ENCODE measurements at regions not wholly inside any gene's neighbourhood (a gene's known extent, or its start where the extent isn't known, plus 50 kb on each side); places are given as distances from the start of the nearest gene placed in this dataset.

GRCh38 chr7:121810831-121811672, 61.9 kb upstream of the PTPRZ1 start:
- Mint-ChIP-seq H3K4me1 (ENCODE audit: low read depth) (no peaks in the 10 kb centered on the region), H3K27ac (no peak overlapping the region), H3K4me3 (no peak overlapping the region), H3K36me3 (ENCODE audit: low read depth) (no peaks in the 10 kb centered on the region), H3K9me3 (peaks cover 7% of the 10 kb centered on the region), H3K27me3 (ENCODE audit: low read depth) (no peaks in the 10 kb centered on the region)
- DNase-seq (ENCODE audit: low spot score): no peak

- no peaks in the 10 kb centered on the region for H3K36me3 Mint-ChIP-seq (ENCODE audit: low read depth)
- H3K4me3 Mint-ChIP-seq: no peak overlapping the region
- no peaks in the 10 kb centered on the region for H3K27me3 Mint-ChIP-seq (ENCODE audit: low read depth)
- H3K4me1 Mint-ChIP-seq (ENCODE audit: low read depth): no peaks in the 10 kb centered on the region
- H3K9me3 Mint-ChIP-seq: peaks cover 7% of the 10 kb centered on the region
- no peak overlapping the region for H3K27ac Mint-ChIP-seq
- no peak for DNase-seq (ENCODE audit: low spot score)
These were observed 65.9 kb upstream of the PTPRZ1 start for GRCh38 chr7:121807078-121807477.

- no peaks in the 10 kb centered on the region for H3K4me1 Mint-ChIP-seq (ENCODE audit: low read depth)
- DNase-seq (ENCODE audit: low spot score): no peak
- no peak overlapping the region for H3K4me3 Mint-ChIP-seq
- no peaks in the 10 kb centered on the region for H3K27me3 Mint-ChIP-seq (ENCODE audit: low read depth)
- no peaks in the 10 kb centered on the region for H3K36me3 Mint-ChIP-seq (ENCODE audit: low read depth)
- H3K27ac Mint-ChIP-seq: no peak overlapping the region
- H3K9me3 Mint-ChIP-seq: peaks cover 7% of the 10 kb centered on the region
These were observed 69.9 kb upstream of the PTPRZ1 start for GRCh38 chr7:121803039-121803438.

GRCh38 chr7:121800916-121801675, 71.9 kb upstream of the PTPRZ1 start:
- DNase-seq (ENCODE audit: low spot score): no peak
- Mint-ChIP-seq H3K4me1 (ENCODE audit: low read depth) (no peaks in the 10 kb centered on the region), H3K27me3 (ENCODE audit: low read depth) (no peaks in the 10 kb centered on the region), H3K9me3 (no peaks in the 10 kb centered on the region), H3K36me3 (ENCODE audit: low read depth) (no peaks in the 10 kb centered on the region), H3K27ac (no peak overlapping the region), H3K4me3 (no peak overlapping the region)

- H3K4me1 Mint-ChIP-seq (ENCODE audit: low read depth): no peaks in the 10 kb centered on the region
- H3K27me3 Mint-ChIP-seq (ENCODE audit: low read depth): no peaks in the 10 kb centered on the region
- no peak for DNase-seq (ENCODE audit: low spot score)
- H3K27ac Mint-ChIP-seq: no peak overlapping the region
- no peaks in the 10 kb centered on the region for H3K9me3 Mint-ChIP-seq
- H3K4me3 Mint-ChIP-seq: no peak overlapping the region
- H3K36me3 Mint-ChIP-seq (ENCODE audit: low read depth): no peaks in the 10 kb centered on the region
These were observed 74.1 kb upstream of the PTPRZ1 start for GRCh38 chr7:121798896-121799295.

- no peak for DNase-seq (ENCODE audit: low spot score)
- H3K36me3 Mint-ChIP-seq (ENCODE audit: low read depth): no peaks in the 10 kb centered on the region
- no peaks in the 10 kb centered on the region for H3K27me3 Mint-ChIP-seq (ENCODE audit: low read depth)
- no peaks in the 10 kb centered on the region for H3K4me1 Mint-ChIP-seq (ENCODE audit: low read depth)
- no peak overlapping the region for H3K4me3 Mint-ChIP-seq
- no peaks in the 10 kb centered on the region for H3K9me3 Mint-ChIP-seq
- no peak overlapping the region for H3K27ac Mint-ChIP-seq
These were observed 74.5 kb upstream of the PTPRZ1 start for GRCh38 chr7:121798453-121798840.

- Mint-ChIP-seq H3K9me3 (no peaks in the 10 kb centered on the region), H3K27me3 (ENCODE audit: low read depth) (no peaks in the 10 kb centered on the region), H3K27ac (no peak overlapping the region), H3K4me1 (ENCODE audit: low read depth) (no peaks in the 10 kb centered on the region), H3K4me3 (no peak overlapping the region), H3K36me3 (ENCODE audit: low read depth) (no peaks in the 10 kb centered on the region)
- DNase-seq (ENCODE audit: low spot score): no peak
These were observed 75.1 kb upstream of the PTPRZ1 start for GRCh38 chr7:121797657-121798452.

GRCh38 chr7:121796936-121797656, 75.9 kb upstream of the PTPRZ1 start:
- no peaks in the 10 kb centered on the region for H3K9me3 Mint-ChIP-seq
- no peaks in the 10 kb centered on the region for H3K36me3 Mint-ChIP-seq (ENCODE audit: low read depth)
- no peaks in the 10 kb centered on the region for H3K4me1 Mint-ChIP-seq (ENCODE audit: low read depth)
- no peak overlapping the region for H3K4me3 Mint-ChIP-seq
- no peaks in the 10 kb centered on the region for H3K27me3 Mint-ChIP-seq (ENCODE audit: low read depth)
- DNase-seq (ENCODE audit: low spot score): no peak
- H3K27ac Mint-ChIP-seq: no peak overlapping the region

GRCh38 chr7:121796381-121796780, 76.6 kb upstream of the PTPRZ1 start:
- Mint-ChIP-seq H3K27ac (no peak overlapping the region), H3K9me3 (no peaks in the 10 kb centered on the region), H3K27me3 (ENCODE audit: low read depth) (no peaks in the 10 kb centered on the region), H3K4me1 (ENCODE audit: low read depth) (no peaks in the 10 kb centered on the region), H3K4me3 (no peak overlapping the region), H3K36me3 (ENCODE audit: low read depth) (no peaks in the 10 kb centered on the region)
- no peak for DNase-seq (ENCODE audit: low spot score)

- Mint-ChIP-seq H3K27me3 (ENCODE audit: low read depth) (no peaks in the 10 kb centered on the region), H3K4me3 (no peak overlapping the region), H3K27ac (no peak overlapping the region), H3K4me1 (ENCODE audit: low read depth) (no peaks in the 10 kb centered on the region), H3K36me3 (ENCODE audit: low read depth) (no peaks in the 10 kb centered on the region), H3K9me3 (no peaks in the 10 kb centered on the region)
- DNase-seq (ENCODE audit: low spot score): no peak
These were observed 77.2 kb upstream of the PTPRZ1 start for GRCh38 chr7:121795736-121796135.

GRCh38 chr7:121793716-121794115, 79.2 kb upstream of the PTPRZ1 start:
- Mint-ChIP-seq H3K4me1 (ENCODE audit: low read depth) (no peaks in the 10 kb centered on the region), H3K9me3 (no peaks in the 10 kb centered on the region), H3K27me3 (ENCODE audit: low read depth) (no peaks in the 10 kb centered on the region), H3K27ac (no peak overlapping the region), H3K4me3 (no peak overlapping the region), H3K36me3 (ENCODE audit: low read depth) (no peaks in the 10 kb centered on the region)
- DNase-seq (ENCODE audit: low spot score): no peak

- H3K9me3 Mint-ChIP-seq: no peaks in the 10 kb centered on the region
- H3K27ac Mint-ChIP-seq: no peak overlapping the region
- H3K27me3 Mint-ChIP-seq (ENCODE audit: low read depth): no peaks in the 10 kb centered on the region
- no peaks in the 10 kb centered on the region for H3K36me3 Mint-ChIP-seq (ENCODE audit: low read depth)
- H3K4me3 Mint-ChIP-seq: no peak overlapping the region
- H3K4me1 Mint-ChIP-seq (ENCODE audit: low read depth): no peaks in the 10 kb centered on the region
- no peak for DNase-seq (ENCODE audit: low spot score)
These were observed 95.3 kb upstream of the PTPRZ1 start for GRCh38 chr7:121777672-121778071.

GRCh38 chr7:121774563-121774962, 98.4 kb upstream of the PTPRZ1 start:
- no peak overlapping the region for H3K27ac Mint-ChIP-seq
- H3K9me3 Mint-ChIP-seq: no peaks in the 10 kb centered on the region
- H3K36me3 Mint-ChIP-seq (ENCODE audit: low read depth): no peaks in the 10 kb centered on the region
- no peak overlapping the region for H3K4me3 Mint-ChIP-seq
- DNase-seq (ENCODE audit: low spot score): no peak
- no peaks in the 10 kb centered on the region for H3K4me1 Mint-ChIP-seq (ENCODE audit: low read depth)
- H3K27me3 Mint-ChIP-seq (ENCODE audit: low read depth): no peaks in the 10 kb centered on the region

Measured in T-helper 2 cell treated with Interferon-gamma antibody and Interleukin-4, amounts not matched to agents 5 μg/mL and 100 μg/mL, for 36 hours (primary cell).